ENCODE measurements at regions not wholly inside any gene's neighbourhood (a gene's known extent, or its start where the extent isn't known, plus 50 kb on each side); places are given as distances from the start of the nearest gene placed in this dataset.
"Not testable (repeated sequence)": the region's sequence is repeated elsewhere in the genome, so short reads cannot be mapped to it uniquely, and the experiment has no call there.

GRCh38 chr5:168128557-168128956 is 162.9 kb upstream of the WWC1 start:
- H3K36me3 ChIP-seq (ENCODE audit: insufficient read depth, low read length): no peaks in the 10 kb centered on the region
- no peak overlapping the region for H3K4me2 ChIP-seq (ENCODE audit: low read length)
- H3K27me3 ChIP-seq (ENCODE audit: control insufficient read depth, insufficient read depth, low read length): no peaks in the 10 kb centered on the region
- H3K9me3 ChIP-seq (replicated peaks; ENCODE audit: low read length): no peaks in the 10 kb centered on the region
- no peaks in the 10 kb centered on the region for H3K4me1 ChIP-seq (ENCODE audit: control insufficient read depth, insufficient read depth, low read length)
- no peak overlapping the region for H3K4me3 ChIP-seq (ENCODE audit: low read length)
- H3K9ac ChIP-seq (ENCODE audit: low read depth, low read length): no peak overlapping the region

DNA sequence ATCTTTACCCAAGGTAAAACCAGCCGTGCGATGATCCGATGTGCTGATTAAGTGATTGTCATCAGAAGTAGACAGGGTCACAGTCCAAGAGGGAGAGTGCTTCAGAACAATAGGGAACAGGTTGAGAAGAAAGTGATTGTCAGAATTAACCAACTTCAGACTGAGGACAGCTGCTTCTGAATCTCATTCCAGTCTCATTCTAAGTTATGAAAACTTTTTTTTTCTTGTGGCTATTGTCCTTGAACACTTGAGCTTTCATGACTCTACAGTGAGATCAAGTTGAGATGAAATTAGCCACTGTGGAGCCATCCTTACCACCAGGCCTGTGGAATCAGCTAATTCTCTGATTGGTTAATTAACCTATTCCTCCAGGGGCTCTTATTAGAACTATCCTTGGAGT is 159.9 kb upstream of the WWC1 start:
- Histone ChIP-seq H3K4me1 (ENCODE audit: control insufficient read depth, insufficient read depth, low read length) (no peaks in the 10 kb centered on the region), H3K9me3 (replicated peaks; ENCODE audit: low read length) (no peaks in the 10 kb centered on the region), H3K4me2 (ENCODE audit: low read length) (no peak overlapping the region), H3K4me3 (ENCODE audit: low read length) (no peak overlapping the region), H3K36me3 (ENCODE audit: insufficient read depth, low read length) (no peaks in the 10 kb centered on the region), H3K27me3 (ENCODE audit: control insufficient read depth, insufficient read depth, low read length) (no peaks in the 10 kb centered on the region), H3K9ac (ENCODE audit: low read depth, low read length) (no peak overlapping the region)

DNA sequence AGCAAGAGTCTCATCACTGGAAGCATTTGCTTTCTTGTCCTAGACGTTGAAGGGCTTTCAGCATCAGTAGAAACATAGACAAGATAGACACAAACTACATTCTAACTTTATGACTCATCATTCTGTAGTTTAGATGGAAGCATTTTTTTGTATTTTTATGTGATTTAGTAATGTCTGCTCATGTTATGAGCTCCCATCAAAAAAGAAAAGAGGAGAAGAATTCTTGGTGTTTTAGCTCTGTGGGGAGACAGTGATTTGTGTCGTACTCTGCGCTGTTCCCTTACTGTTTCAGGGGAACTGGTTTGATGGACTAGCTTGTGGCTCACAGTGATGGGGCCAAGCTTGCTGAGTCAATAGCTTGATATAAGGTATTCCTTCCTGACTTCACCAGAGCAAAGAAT is 159.2 kb upstream of the WWC1 start:
- Histone ChIP-seq H3K9ac (ENCODE audit: low read depth, low read length) (no peak overlapping the region), H3K36me3 (ENCODE audit: insufficient read depth, low read length) (no peaks in the 10 kb centered on the region), H3K9me3 (replicated peaks; ENCODE audit: low read length) (no peaks in the 10 kb centered on the region), H3K4me1 (ENCODE audit: control insufficient read depth, insufficient read depth, low read length) (no peaks in the 10 kb centered on the region), H3K4me3 (ENCODE audit: low read length) (no peak overlapping the region), H3K4me2 (ENCODE audit: low read length) (no peak overlapping the region), H3K27me3 (ENCODE audit: control insufficient read depth, insufficient read depth, low read length) (no peaks in the 10 kb centered on the region)

DNA sequence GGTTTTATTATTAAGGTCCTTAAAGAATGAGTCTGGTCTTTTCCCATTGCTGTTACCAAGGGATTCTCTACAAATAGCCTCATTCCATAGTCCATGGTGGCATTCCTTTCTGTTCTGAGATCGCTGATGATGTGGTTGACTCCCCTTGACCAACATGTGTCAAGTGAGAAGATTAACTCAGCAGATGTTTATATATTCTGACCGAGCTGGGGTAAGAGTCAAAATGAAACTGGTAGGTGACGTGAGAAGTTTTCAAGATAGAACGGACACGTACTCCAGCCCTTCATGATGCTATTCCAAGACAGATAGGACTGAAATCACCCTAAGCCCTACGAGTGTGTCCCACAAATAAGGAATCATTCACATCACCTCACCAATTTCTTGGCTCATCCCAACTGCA is 155.5 kb upstream of the WWC1 start:
- no peaks in the 10 kb centered on the region for H3K27me3 ChIP-seq (ENCODE audit: control insufficient read depth, insufficient read depth, low read length)
- no peak overlapping the region for H3K4me2 ChIP-seq (ENCODE audit: low read length)
- H3K9ac ChIP-seq (ENCODE audit: low read depth, low read length): no peak overlapping the region
- H3K36me3 ChIP-seq (ENCODE audit: insufficient read depth, low read length): no peaks in the 10 kb centered on the region
- H3K9me3 ChIP-seq (replicated peaks; ENCODE audit: low read length): no peaks in the 10 kb centered on the region
- H3K4me1 ChIP-seq (ENCODE audit: control insufficient read depth, insufficient read depth, low read length): no peaks in the 10 kb centered on the region
- H3K4me3 ChIP-seq (ENCODE audit: low read length): no peak overlapping the region

- Histone ChIP-seq H3K4me3 (ENCODE audit: low read length) (no peak overlapping the region), H3K9me3 (replicated peaks; ENCODE audit: low read length) (no peaks in the 10 kb centered on the region), H3K9ac (ENCODE audit: low read depth, low read length) (no peak overlapping the region), H3K4me2 (ENCODE audit: low read length) (no peak overlapping the region), H3K27me3 (ENCODE audit: control insufficient read depth, insufficient read depth, low read length) (no peaks in the 10 kb centered on the region), H3K36me3 (ENCODE audit: insufficient read depth, low read length) (no peaks in the 10 kb centered on the region), H3K4me1 (ENCODE audit: control insufficient read depth, insufficient read depth, low read length) (no peaks in the 10 kb centered on the region)
Observed at GRCh38 chr5:168136340-168136739, 155.1 kb upstream of the WWC1 start.

DNA sequence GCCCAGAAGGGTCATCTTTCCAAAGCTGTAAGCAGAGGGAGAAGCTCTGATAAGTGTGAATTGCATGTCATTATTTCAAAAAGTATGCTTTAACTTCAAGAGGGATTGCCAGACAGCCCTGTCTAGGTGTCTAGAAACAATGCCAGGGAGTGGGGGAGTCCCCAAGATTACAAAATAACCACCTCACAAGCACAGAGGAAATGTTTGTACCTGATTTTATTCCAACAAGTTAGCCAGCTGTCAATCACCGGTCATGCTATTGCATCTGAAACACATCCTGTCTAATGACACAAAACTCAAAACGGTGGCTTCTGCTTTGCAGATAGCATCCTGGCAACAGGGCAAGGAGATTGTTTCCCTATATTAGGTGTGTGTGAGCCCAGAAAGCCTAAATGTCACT is 154.2 kb upstream of the WWC1 start:
- Histone ChIP-seq H3K4me2 (ENCODE audit: low read length) (no peak overlapping the region), H3K36me3 (ENCODE audit: insufficient read depth, low read length) (no peaks in the 10 kb centered on the region)

GRCh38 chr5:168140241-168140640 is 151.2 kb upstream of the WWC1 start:
- H3K9me3 ChIP-seq (replicated peaks; ENCODE audit: low read length): no peaks in the 10 kb centered on the region
- no peak overlapping the region for H3K4me2 ChIP-seq (ENCODE audit: low read length)
- no peaks in the 10 kb centered on the region for H3K4me1 ChIP-seq (ENCODE audit: control insufficient read depth, insufficient read depth, low read length)
- H3K36me3 ChIP-seq (ENCODE audit: insufficient read depth, low read length): no peaks in the 10 kb centered on the region
- H3K27me3 ChIP-seq (ENCODE audit: control insufficient read depth, insufficient read depth, low read length): no peaks in the 10 kb centered on the region
- H3K9ac ChIP-seq (ENCODE audit: low read depth, low read length): no peak overlapping the region
- no peak overlapping the region for H3K4me3 ChIP-seq (ENCODE audit: low read length)

More for the DNA sequence above, 154.2 kb upstream of the WWC1 start:
- no peaks in the 10 kb centered on the region for H3K9me3 ChIP-seq (replicated peaks; ENCODE audit: low read length)
- no peaks in the 10 kb centered on the region for H3K27me3 ChIP-seq (ENCODE audit: control insufficient read depth, insufficient read depth, low read length)
- H3K4me1 ChIP-seq (ENCODE audit: control insufficient read depth, insufficient read depth, low read length): no peaks in the 10 kb centered on the region
- no peak overlapping the region for H3K9ac ChIP-seq (ENCODE audit: low read depth, low read length)
- H3K4me3 ChIP-seq (ENCODE audit: low read length): no peak overlapping the region

GRCh38 chr5:168142402-168142801 is 149.0 kb upstream of the WWC1 start:
- H3K9me3 ChIP-seq (replicated peaks; ENCODE audit: low read length): no peaks in the 10 kb centered on the region
- H3K4me1 ChIP-seq (ENCODE audit: control insufficient read depth, insufficient read depth, low read length): no peaks in the 10 kb centered on the region
- no peaks in the 10 kb centered on the region for H3K27me3 ChIP-seq (ENCODE audit: control insufficient read depth, insufficient read depth, low read length)
- H3K4me3 ChIP-seq (ENCODE audit: low read length): no peak overlapping the region
- H3K4me2 ChIP-seq (ENCODE audit: low read length): no peak overlapping the region
- H3K9ac ChIP-seq (ENCODE audit: low read depth, low read length): no peak overlapping the region
- H3K36me3 ChIP-seq (ENCODE audit: insufficient read depth, low read length): no peaks in the 10 kb centered on the region

DNA sequence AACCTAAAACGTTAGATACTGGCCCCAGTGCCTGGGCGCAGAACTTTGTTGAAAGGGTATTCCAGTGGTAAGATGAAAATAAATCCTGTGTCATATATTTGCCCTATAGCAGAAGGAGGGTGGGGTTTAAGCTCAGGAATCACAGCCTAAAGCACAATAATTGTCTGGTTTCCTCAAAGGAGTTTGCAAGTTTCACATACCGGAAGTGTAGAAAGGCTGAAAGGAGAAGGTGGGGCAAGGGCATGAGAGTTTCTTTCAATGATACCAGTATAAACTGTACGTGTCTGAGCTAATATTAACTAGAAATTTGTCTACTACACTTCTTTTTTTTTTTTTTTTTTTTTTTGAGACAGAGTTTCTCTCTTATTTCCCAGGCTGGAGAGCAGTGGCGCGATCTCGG is 147.9 kb upstream of the WWC1 start:
- H3K27me3 ChIP-seq (ENCODE audit: control insufficient read depth, insufficient read depth, low read length); H3K9me3 ChIP-seq (replicated peaks; ENCODE audit: low read length); H3K9ac ChIP-seq (ENCODE audit: low read depth, low read length); H3K4me3 ChIP-seq (ENCODE audit: low read length); H3K4me1 ChIP-seq (ENCODE audit: control insufficient read depth, insufficient read depth, low read length); H3K4me2 ChIP-seq (ENCODE audit: low read length); H3K36me3 ChIP-seq (ENCODE audit: insufficient read depth, low read length): not testable (repeated sequence)

GRCh38 chr5:168147106-168147505 is 144.3 kb upstream of the WWC1 start:
- Histone ChIP-seq H3K4me1 (ENCODE audit: control insufficient read depth, insufficient read depth, low read length) (no peaks in the 10 kb centered on the region), H3K27me3 (ENCODE audit: control insufficient read depth, insufficient read depth, low read length) (no peaks in the 10 kb centered on the region), H3K9me3 (replicated peaks; ENCODE audit: low read length) (no peaks in the 10 kb centered on the region), H3K36me3 (ENCODE audit: insufficient read depth, low read length) (no peaks in the 10 kb centered on the region), H3K4me2 (ENCODE audit: low read length) (no peak overlapping the region), H3K9ac (ENCODE audit: low read depth, low read length) (no peak overlapping the region), H3K4me3 (ENCODE audit: low read length) (no peak overlapping the region)

GRCh38 chr5:168147568-168148360 is 143.7 kb upstream of the WWC1 start:
- H3K36me3 ChIP-seq (ENCODE audit: insufficient read depth, low read length): no peaks in the 10 kb centered on the region
- no peak overlapping the region for H3K9ac ChIP-seq (ENCODE audit: low read depth, low read length)
- no peaks in the 10 kb centered on the region for H3K9me3 ChIP-seq (replicated peaks; ENCODE audit: low read length)
- H3K4me1 ChIP-seq (ENCODE audit: control insufficient read depth, insufficient read depth, low read length): no peaks in the 10 kb centered on the region
- H3K4me2 ChIP-seq (ENCODE audit: low read length): no peak overlapping the region
- H3K27me3 ChIP-seq (ENCODE audit: control insufficient read depth, insufficient read depth, low read length): no peaks in the 10 kb centered on the region
- H3K4me3 ChIP-seq (ENCODE audit: low read length): no peak overlapping the region

DNA sequence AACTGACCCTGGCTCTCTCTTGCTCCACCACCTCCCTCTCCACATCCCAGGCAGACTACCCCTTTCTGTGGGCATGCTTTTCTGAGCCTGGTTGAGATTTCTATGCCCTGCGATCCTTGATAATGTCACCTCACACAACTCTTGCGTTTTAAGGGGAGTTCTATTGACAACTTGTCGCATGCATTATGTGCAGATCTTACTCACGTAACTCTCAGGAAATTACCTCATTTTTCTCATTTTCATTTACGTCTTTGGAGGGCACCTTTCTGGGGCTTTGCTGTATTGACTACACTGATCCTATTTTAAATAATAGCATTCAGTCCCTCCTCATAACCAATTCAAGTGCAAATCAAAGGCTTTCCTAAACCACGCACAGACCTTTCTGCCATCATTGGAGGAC is 140.4 kb upstream of the WWC1 start:
- H3K4me1 ChIP-seq (ENCODE audit: control insufficient read depth, insufficient read depth, low read length): no peaks in the 10 kb centered on the region

More for the DNA sequence above, 140.4 kb upstream of the WWC1 start:
- Histone ChIP-seq H3K27me3 (ENCODE audit: control insufficient read depth, insufficient read depth, low read length) (no peaks in the 10 kb centered on the region), H3K4me3 (ENCODE audit: low read length) (no peak overlapping the region), H3K36me3 (ENCODE audit: insufficient read depth, low read length) (no peaks in the 10 kb centered on the region), H3K9me3 (replicated peaks; ENCODE audit: low read length) (no peaks in the 10 kb centered on the region), H3K9ac (ENCODE audit: low read depth, low read length) (no peak overlapping the region), H3K4me2 (ENCODE audit: low read length) (no peak overlapping the region)
